Skeletal muscle tissue (tissue), 3 donors: ENCODE measurements at regions not wholly inside any gene's neighbourhood (a gene's known extent, or its start where the extent isn't known, plus 50 kb on each side); places are given as distances from the start of the nearest gene placed in this dataset.

Experiments used
- H3K27ac ChIP-seq: one replicate; pipeline ENCODE4 v1.7.0; 2013; ENCODE audit warnings: mild to moderate bottlenecking, low read depth, low read length, inconsistent platforms
- H3K27me3 ChIP-seq, 3 donors: one replicate each; pipeline ENCODE4 v1.7.0; 2013; ENCODE audit warnings: low read length in 3 of 3; ENCODE audit not compliant: control insufficient read depth in 3 of 3, insufficient read depth in 3 of 3
- H3K36me3 ChIP-seq, 3 donors: one replicate each; pipeline ENCODE4 v1.7.0; 2013; ENCODE audit warnings: low read length in 3 of 3; ENCODE audit not compliant: control insufficient read depth in 3 of 3, insufficient read depth in 3 of 3
- H3K4me1 ChIP-seq, 3 donors: one replicate each; pipeline ENCODE4 v1.7.0; 2013; ENCODE audit warnings: low read length in 3 of 3, mild to moderate bottlenecking in 3 of 3; ENCODE audit not compliant: control insufficient read depth in 3 of 3, insufficient read depth in 3 of 3
- H3K4me3 ChIP-seq, 3 donors: one replicate each; pipeline ENCODE4 v1.7.0; 2013; ENCODE audit warnings: low read length in 3 of 3
- H3K9ac ChIP-seq, 3 donors: one replicate each; pipeline ENCODE4 v1.7.0; 2013; ENCODE audit warnings: low read length in 3 of 3, mild to moderate bottlenecking in 3 of 3, moderate library complexity in 2 of 3, low read depth in 1 of 3
- H3K9me3 ChIP-seq, 3 donors: one replicate each; pipeline ENCODE4 v1.7.0; 2013; ENCODE audit warnings: low read length in 3 of 3; ENCODE audit not compliant: control insufficient read depth in 3 of 3
- donor health status: Osteomylitis.

- Histone ChIP-seq H3K27ac (no peak overlapping the region), H3K36me3 (no peaks in the 10 kb centered on the region), H3K27me3 (peaks cover 0 to 11% (median 4%) of the 10 kb centered on the region in 3 donors), H3K9ac (no peak overlapping the region), H3K9me3 (no peaks in the 10 kb centered on the region), H3K4me3 (no peak overlapping the region), H3K4me1 (no peaks in the 10 kb centered on the region)
Observed at GRCh38 chr9:126084008-126084407, 242.6 kb upstream of the MVB12B start.

- Histone ChIP-seq H3K36me3 (no peaks in the 10 kb centered on the region), H3K9ac (no peak overlapping the region), H3K4me3 (no peak overlapping the region), H3K27me3 (peaks cover 0 to 11% (median 4%) of the 10 kb centered on the region in 3 donors), H3K4me1 (no peaks in the 10 kb centered on the region), H3K27ac (no peak overlapping the region), H3K9me3 (no peaks in the 10 kb centered on the region)
Observed at GRCh38 chr9:126084696-126085095, 241.9 kb upstream of the MVB12B start.

GRCh38 chr9:126085170-126085569 is 241.5 kb upstream of the MVB12B start:
- no peaks in the 10 kb centered on the region for H3K4me1 ChIP-seq
- no peaks in the 10 kb centered on the region for H3K9me3 ChIP-seq
- H3K36me3 ChIP-seq, result no peaks in the 10 kb centered on the region
- no peak overlapping the region for H3K4me3 ChIP-seq
- H3K27ac ChIP-seq, result no peak overlapping the region
- H3K9ac ChIP-seq, result no peak overlapping the region
- peaks cover 0 to 11% (median 4%) of the 10 kb centered on the region in 3 donors for H3K27me3 ChIP-seq

DNA sequence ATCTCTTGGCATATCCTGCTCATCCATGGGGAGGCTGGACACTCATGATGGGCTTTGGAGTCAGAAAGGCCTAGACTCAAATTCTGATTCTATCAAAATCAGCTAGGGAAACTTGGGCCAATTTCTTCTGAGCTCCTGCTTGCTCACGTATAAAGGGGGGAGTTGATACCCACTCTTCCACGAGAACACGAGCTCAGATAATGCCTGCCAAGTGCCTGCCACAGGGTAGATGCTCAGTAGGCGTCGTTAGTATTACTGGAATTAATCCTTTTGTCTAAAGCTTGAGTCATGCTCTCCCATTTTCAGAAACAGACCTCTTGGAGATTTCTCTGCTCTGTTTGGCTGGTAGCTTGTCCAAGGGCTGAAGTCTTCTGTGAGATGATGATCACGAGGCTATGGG is 238.3 kb upstream of the MVB12B start:
- Histone ChIP-seq H3K27me3 (peaks cover 0 to 12% (median 9%) of the 10 kb centered on the region in 3 donors), H3K36me3 (no peaks in the 10 kb centered on the region), H3K4me3 (no peak overlapping the region), H3K9ac (no peak overlapping the region), H3K4me1 (no peaks in the 10 kb centered on the region), H3K9me3 (no peaks in the 10 kb centered on the region), H3K27ac (no peak overlapping the region)

DNA sequence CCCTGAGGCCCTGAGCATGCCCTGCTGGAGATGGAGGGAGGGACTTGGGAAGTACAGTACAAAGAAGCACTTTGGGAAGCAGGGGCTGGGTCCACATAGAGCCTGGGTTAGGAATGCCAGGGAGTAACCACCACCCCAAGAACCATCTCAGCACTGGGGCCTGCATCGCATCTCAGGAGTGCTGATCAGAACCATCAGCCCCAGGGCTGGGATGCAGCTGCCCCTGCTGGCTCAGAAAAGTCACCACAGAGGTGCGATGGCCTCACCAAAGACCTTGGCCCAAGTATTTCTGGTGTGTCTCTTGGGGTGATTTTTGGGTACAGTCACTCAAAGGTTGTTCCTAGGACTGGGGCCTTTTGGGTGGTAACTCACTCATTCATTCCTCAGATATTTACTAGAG is 236.8 kb upstream of the MVB12B start:
- H3K27me3 ChIP-seq, result peaks cover 0 to 9% (median 9%) of the 10 kb centered on the region in 3 donors
- H3K9me3 ChIP-seq, result no peaks in the 10 kb centered on the region
- no peak overlapping the region for H3K27ac ChIP-seq
- H3K9ac ChIP-seq, result no peak overlapping the region
- no peaks in the 10 kb centered on the region for H3K4me1 ChIP-seq
- H3K4me3 ChIP-seq, result no peak overlapping the region
- no peaks in the 10 kb centered on the region for H3K36me3 ChIP-seq

DNA sequence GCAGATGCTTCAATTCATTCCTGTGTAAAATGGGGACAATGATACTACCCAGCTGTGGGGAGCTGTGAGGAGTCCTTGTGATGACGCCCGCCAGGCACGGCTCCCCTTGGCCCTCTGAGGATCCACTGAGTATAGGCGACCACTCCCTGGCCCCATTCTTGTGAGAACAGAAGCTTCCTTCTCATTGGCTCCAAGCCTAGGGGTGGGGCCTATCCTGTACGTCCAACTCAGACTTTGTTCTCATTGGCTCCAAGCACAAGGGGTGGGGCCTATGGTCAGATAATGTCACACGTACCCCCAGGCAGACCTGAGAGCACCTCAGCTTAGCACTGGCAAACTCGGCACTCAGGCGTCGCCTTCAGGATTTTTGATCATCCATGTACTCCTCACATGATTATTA is 232.9 kb upstream of the MVB12B start:
- Histone ChIP-seq H3K27ac (no peak overlapping the region), H3K9me3 (no peaks in the 10 kb centered on the region), H3K27me3 (peaks cover 0 to 13% (median 9%) of the 10 kb centered on the region in 3 donors), H3K4me3 (no peak overlapping the region), H3K9ac (no peak overlapping the region), H3K4me1 (no peaks in the 10 kb centered on the region), H3K36me3 (no peaks in the 10 kb centered on the region)

- Histone ChIP-seq H3K27ac (no peak overlapping the region), H3K9ac (no peak overlapping the region), H3K27me3 (peaks cover 0 to 13% (median 9%) of the 10 kb centered on the region in 3 donors), H3K36me3 (no peaks in the 10 kb centered on the region), H3K4me1 (no peaks in the 10 kb centered on the region), H3K4me3 (no peak overlapping the region), H3K9me3 (peaks cover 0 to 4% (median 0%) of the 10 kb centered on the region in 3 donors)
Observed at GRCh38 chr9:126095546-126096190, 231.0 kb upstream of the MVB12B start.

DNA sequence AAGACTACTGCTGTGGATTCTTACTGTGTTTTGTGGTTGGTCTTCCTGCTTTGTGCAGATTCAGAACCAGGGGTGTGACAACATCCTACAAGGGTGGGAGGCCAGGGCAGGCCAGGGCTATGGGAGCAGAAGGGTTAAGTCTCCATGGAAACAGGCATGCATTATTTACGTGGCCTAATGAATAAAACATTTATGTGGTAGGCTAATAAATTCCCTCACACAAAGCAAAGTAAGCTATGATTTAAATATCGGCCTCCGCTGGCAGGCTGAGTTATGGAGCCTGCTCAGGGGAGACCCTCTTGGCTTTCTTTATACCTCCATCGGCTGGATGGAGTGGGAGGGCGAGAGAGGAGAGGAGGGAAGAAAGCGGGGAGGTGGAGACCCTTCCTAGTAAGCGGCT is 230.3 kb upstream of the MVB12B start:
- Histone ChIP-seq H3K4me1 (no peaks in the 10 kb centered on the region), H3K9me3 (peaks cover 0 to 5% (median 0%) of the 10 kb centered on the region in 3 donors), H3K27ac (no peak overlapping the region), H3K27me3 (peaks cover 0 to 13% (median 9%) of the 10 kb centered on the region in 3 donors), H3K4me3 (no peak overlapping the region), H3K36me3 (no peaks in the 10 kb centered on the region), H3K9ac (no peak overlapping the region)

DNA sequence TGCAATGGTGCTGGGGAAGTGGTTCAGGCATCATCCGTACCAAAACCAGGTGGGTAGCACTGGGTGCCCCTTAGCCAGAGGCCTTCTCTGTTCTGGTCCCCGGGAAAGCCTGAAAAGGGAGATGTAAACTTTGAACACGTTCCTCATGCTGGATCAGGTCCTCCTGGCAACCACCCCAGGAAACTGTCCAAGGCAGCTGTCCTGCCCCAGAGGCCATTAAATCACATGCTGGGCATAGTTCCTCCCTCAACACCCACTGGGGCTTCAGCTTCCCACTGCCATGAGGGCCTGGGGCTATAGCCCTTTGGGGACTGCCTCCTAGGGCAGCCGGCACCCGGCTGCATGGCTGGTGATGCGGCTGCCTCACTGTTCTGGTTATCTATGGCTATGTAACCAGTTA is 228.9 kb upstream of the MVB12B start:
- Histone ChIP-seq H3K4me1 (no peaks in the 10 kb centered on the region), H3K27me3 (peaks cover 0 to 4% (median 0%) of the 10 kb centered on the region in 3 donors), H3K9ac (no peak overlapping the region), H3K4me3 (no peak overlapping the region), H3K36me3 (no peaks in the 10 kb centered on the region), H3K9me3 (peaks cover 0 to 5% (median 0%) of the 10 kb centered on the region in 3 donors), H3K27ac (no peak overlapping the region)

- no peaks in the 10 kb centered on the region for H3K4me1 ChIP-seq
- H3K27me3 ChIP-seq, result peaks cover 4 to 29% (median 11%) of the 10 kb centered on the region in 3 donors
- H3K27ac ChIP-seq, result no peak overlapping the region
- H3K36me3 ChIP-seq, result no peaks in the 10 kb centered on the region
- no peak overlapping the region for H3K4me3 ChIP-seq
- H3K9ac ChIP-seq, result no peak overlapping the region
- peaks cover 0 to 3% (median 0%) of the 10 kb centered on the region in 3 donors for H3K9me3 ChIP-seq
Observed at GRCh38 chr9:126106404-126106803, 220.2 kb upstream of the MVB12B start.
